Activated CD8-positive, alpha-beta T cell treated with anti-CD3 and anti-CD28 coated beads, Interleukin-2, amount 10 ng/mL, durations not matched to agents 7 days and 5 days (primary cell): ENCODE measurements at regions not wholly inside any gene's neighbourhood (a gene's known extent, or its start where the extent isn't known, plus 50 kb on each side); places are given as distances from the start of the nearest gene placed in this dataset.

Experiments
- ATAC-seq: fragments of 150-1000 bp; cut with Tn5 transposase; one replicate; pipeline ENCODE4 v1.10.0; 2021; ENCODE audit warnings: moderate library complexity
- CTCF ChIA-PET: fragments of 350-600 bp; sonication (Branson Sonifier 250); formaldehyde crosslinking; loops from one replicate; lab custom pipeline; 2021; ENCODE audit warnings: antibody characterized with exemption; lab: Charles Lee
- POLR2A ChIA-PET: fragments of 350-600 bp; sonication (Branson Sonifier 250); formaldehyde crosslinking; loops from one replicate; lab custom pipeline; 2021; ENCODE audit warnings: antibody characterized with exemption; lab: Charles Lee
- DNase-seq: peaks from one replicate; pipeline ENCODE4 v3.0.0-alpha.2; 2020
- H3K27ac Mint-ChIP-seq: one replicate; pipeline ENCODE4 v1.8.0; 2021; ENCODE audit warnings: mild to moderate bottlenecking, mixed read lengths
- H3K27me3 Mint-ChIP-seq: one replicate; pipeline ENCODE4 v1.8.0; 2021; ENCODE audit warnings: low read depth, mixed read lengths
- H3K36me3 Mint-ChIP-seq: one replicate; pipeline ENCODE4 v1.8.0; 2021; ENCODE audit warnings: low read depth, mixed read lengths
- H3K4me1 Mint-ChIP-seq: one replicate; pipeline ENCODE4 v1.8.0; 2021; ENCODE audit warnings: low read depth, mixed read lengths
- H3K4me3 Mint-ChIP-seq: one replicate; pipeline ENCODE4 v1.8.0; 2021; ENCODE audit warnings: mild to moderate bottlenecking, mixed read lengths
- H3K9me3 Mint-ChIP-seq: one replicate; pipeline ENCODE4 v1.8.0; 2022; ENCODE audit warnings: mixed read lengths; ENCODE audit not compliant: insufficient read depth

DNA sequence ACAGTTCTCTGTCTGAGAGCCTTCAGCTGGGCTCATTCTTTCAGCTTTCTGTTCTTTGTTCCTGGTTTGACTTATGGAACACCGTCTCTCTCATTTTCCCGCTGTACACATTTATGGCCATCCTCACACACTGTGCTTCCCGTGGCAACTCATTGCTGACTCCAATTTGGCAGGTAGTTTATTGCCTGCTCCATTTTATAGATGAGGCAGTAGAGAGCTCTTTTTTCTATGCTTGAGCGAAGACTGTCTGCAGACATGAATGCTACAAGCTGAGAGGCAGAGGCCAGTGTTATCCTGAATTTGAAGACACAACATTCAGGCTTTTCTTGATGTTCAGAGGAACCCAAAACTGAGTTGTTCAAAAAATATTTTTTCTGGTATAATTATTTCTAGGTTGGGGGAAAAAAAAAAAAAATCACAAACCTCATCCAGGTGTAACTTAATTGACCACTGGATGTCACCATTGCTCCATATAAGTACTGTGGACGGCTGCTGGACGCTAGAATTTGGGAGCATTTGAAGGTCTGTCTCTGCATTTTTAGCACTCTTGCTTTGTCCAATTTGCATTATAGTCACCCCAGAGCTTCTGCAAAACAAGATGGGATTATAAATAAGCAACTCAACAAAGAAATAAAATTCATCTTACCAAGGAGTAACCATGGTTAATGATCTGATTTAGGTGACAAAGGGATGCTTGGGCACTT is 83.5 kb downstream of the HRH4 start:
- POLR2A ChIA-PET, result no interaction called here
- Mint-ChIP-seq H3K27ac (no peak overlapping the region), H3K4me3 (no peak overlapping the region), H3K27me3 (peaks cover 9% of the 10 kb centered on the region), H3K36me3 (no peaks in the 10 kb centered on the region), H3K4me1 (no peaks in the 10 kb centered on the region), H3K9me3 (no peaks in the 10 kb centered on the region)
- CTCF ChIA-PET, result interaction anchor here (1.2 to 1.4 kb wide), 3 partner anchors 10 to 183 kb away, joined by 3 to 5 read pairs (median 4); no protein-coding TSS in a partner anchor
- ATAC-seq (no peak), DNase-seq (no peak)

GRCh38 chr18:24544949-24545348 is 84.5 kb downstream of the HRH4 start:
- POLR2A ChIA-PET, result no interaction called here
- Mint-ChIP-seq H3K4me3 (no peak overlapping the region), H3K27me3 (peaks cover 5% of the 10 kb centered on the region), H3K36me3 (no peaks in the 10 kb centered on the region), H3K4me1 (no peaks in the 10 kb centered on the region), H3K9me3 (no peaks in the 10 kb centered on the region), H3K27ac (no peak overlapping the region)
- ATAC-seq (no peak), DNase-seq (no peak)
- CTCF ChIA-PET, result no interaction called here

DNA sequence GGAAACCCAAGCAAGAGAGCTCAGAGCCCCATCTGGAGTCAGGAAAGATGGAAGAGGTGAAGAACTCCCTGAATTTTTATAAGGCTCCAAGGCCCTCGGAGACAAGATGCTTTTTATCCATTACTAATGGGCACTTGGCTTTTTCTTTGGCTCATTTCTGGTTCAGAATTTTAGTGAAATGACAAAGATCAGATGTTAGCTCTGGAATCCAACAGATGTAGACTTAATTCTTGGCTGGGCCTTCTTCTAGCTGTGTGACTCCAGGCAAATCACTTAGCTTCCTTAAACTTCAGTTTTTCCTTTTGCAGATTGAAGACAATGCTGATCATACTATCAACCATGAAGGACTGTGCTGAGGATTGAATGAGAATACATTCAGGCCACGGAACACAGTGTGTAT is 85.2 kb downstream of the HRH4 start:
- H3K9me3 Mint-ChIP-seq, result no peaks in the 10 kb centered on the region
- ATAC-seq (no peak), DNase-seq (no peak)
- H3K27ac Mint-ChIP-seq, result no peak overlapping the region
- H3K4me1 Mint-ChIP-seq, result no peaks in the 10 kb centered on the region
- no peaks in the 10 kb centered on the region for H3K36me3 Mint-ChIP-seq
- H3K27me3 Mint-ChIP-seq, result peaks cover 8% of the 10 kb centered on the region
- H3K4me3 Mint-ChIP-seq, result no peak overlapping the region
- CTCF ChIA-PET, result interaction anchor here (1.0 to 1.7 kb wide), 3 partner anchors 56 to 185 kb away, joined by 3 to 4 read pairs (median 3); no protein-coding TSS in a partner anchor
- POLR2A ChIA-PET, result no interaction called here

GRCh38 chr18:24546307-24546706 is 85.9 kb downstream of the HRH4 start:
- Mint-ChIP-seq H3K36me3 (no peaks in the 10 kb centered on the region), H3K27me3 (peaks cover 8% of the 10 kb centered on the region), H3K9me3 (no peaks in the 10 kb centered on the region), H3K27ac (no peak overlapping the region), H3K4me1 (no peaks in the 10 kb centered on the region), H3K4me3 (no peak overlapping the region)
- ATAC-seq, result no peak
- no peak for DNase-seq
- ChIA-PET CTCF (interaction anchor here (1.0 to 1.7 kb wide), 3 partner anchors 57 to 186 kb away, joined by 3 to 4 read pairs (median 3); no protein-coding TSS in a partner anchor), POLR2A (no interaction called here)

- POLR2A ChIA-PET, result no interaction called here
- CTCF ChIA-PET, result no interaction called here
- Mint-ChIP-seq H3K4me1 (peaks cover 1% of the 10 kb centered on the region), H3K9me3 (no peaks in the 10 kb centered on the region), H3K36me3 (no peaks in the 10 kb centered on the region), H3K4me3 (no peak overlapping the region), H3K27me3 (peaks cover 3% of the 10 kb centered on the region), H3K27ac (no peak overlapping the region)
- DNase-seq (no peak), ATAC-seq (no peak)
Measured at GRCh38 chr18:24548583-24548982, 88.1 kb downstream of the HRH4 start.

GRCh38 chr18:24552218-24552617 is 91.8 kb downstream of the HRH4 start:
- no peak overlapping the region for H3K27ac Mint-ChIP-seq
- ATAC-seq, result no peak
- CTCF ChIA-PET, result no interaction called here
- no peaks in the 10 kb centered on the region for H3K9me3 Mint-ChIP-seq
- no peak overlapping the region for H3K4me3 Mint-ChIP-seq
- POLR2A ChIA-PET, result no interaction called here
- peaks cover 7% of the 10 kb centered on the region for H3K27me3 Mint-ChIP-seq
- no peak for DNase-seq
- peaks cover 2% of the 10 kb centered on the region for H3K4me1 Mint-ChIP-seq
- H3K36me3 Mint-ChIP-seq, result no peaks in the 10 kb centered on the region

DNA sequence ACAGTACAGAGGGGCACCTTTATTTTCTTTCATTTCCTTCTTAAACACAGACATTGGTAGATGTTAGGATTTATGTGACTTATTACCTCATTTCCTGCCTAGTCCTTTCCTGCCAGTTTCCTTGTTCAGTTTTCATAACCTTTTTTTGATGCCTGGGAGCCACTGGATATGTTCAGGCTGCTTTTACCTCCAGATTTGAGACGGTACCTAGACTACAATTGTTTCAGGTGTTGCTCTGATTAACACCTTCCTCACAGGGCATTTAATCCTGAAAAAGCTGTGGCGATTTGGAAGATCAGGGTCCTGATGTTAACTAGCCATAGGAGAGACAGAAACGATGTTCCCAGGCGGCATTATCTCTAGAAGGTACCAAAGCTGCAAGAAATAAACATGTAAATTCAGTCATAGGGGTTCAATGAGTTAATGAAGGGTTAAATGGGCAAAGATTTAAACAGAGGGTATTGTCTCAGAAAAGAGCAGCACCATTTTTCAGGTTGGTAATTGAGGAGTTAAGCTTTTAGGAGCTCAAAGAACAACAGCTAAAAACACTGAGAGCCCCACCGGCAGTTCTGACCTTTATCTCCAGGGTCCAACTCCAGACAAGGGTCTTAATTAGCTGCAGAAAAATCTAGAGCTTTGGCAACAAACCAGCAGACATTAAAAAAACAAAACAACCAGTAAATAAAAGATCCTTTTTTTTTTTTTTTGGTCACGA is 93.3 kb downstream of the HRH4 start:
- no peak overlapping the region for H3K4me3 Mint-ChIP-seq
- no peaks in the 10 kb centered on the region for H3K36me3 Mint-ChIP-seq
- no peak overlapping the region for H3K27ac Mint-ChIP-seq
- H3K27me3 Mint-ChIP-seq, result peaks cover 7% of the 10 kb centered on the region
- ChIA-PET CTCF (interaction anchor here (1.0 to 1.1 kb wide), 2 partner anchors 10 to 67 kb away, joined by 3 read pairs; no protein-coding TSS in a partner anchor), POLR2A (interaction anchor here (0.6 kb wide), 1 partner anchor 19 kb away, joined by 3 read pairs; no protein-coding TSS in a partner anchor)
- no peaks in the 10 kb centered on the region for H3K9me3 Mint-ChIP-seq
- DNase-seq, result no peak
- no peak for ATAC-seq
- peaks cover 2% of the 10 kb centered on the region for H3K4me1 Mint-ChIP-seq

DNA sequence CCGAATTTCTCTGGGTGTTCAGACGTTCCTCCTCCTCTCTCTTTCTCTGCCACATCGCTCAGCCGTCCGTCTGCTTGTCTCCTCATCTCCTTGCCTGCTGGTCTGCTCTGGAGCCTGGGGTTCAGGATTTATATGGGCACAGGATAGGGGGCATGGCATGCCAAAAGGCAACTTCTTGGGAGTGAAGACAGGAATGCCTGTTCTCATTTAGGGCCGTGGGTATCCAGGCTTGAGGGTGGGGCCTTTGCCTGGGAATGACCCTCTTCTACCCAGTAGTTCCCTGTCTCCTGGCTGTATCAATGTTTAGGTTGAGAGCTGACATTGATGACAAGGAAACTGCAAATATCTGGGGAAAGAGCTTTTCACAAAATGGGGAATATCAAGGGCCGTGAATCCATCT is 98.0 kb downstream of the HRH4 start:
- no peak for DNase-seq
- H3K27ac Mint-ChIP-seq, result no peak overlapping the region
- ChIA-PET POLR2A (no interaction called here), CTCF (no interaction called here)
- no peak for ATAC-seq
- H3K9me3 Mint-ChIP-seq, result no peaks in the 10 kb centered on the region
- H3K36me3 Mint-ChIP-seq, result no peaks in the 10 kb centered on the region
- H3K4me1 Mint-ChIP-seq, result peaks cover 2% of the 10 kb centered on the region
- H3K27me3 Mint-ChIP-seq, result peaks cover 4% of the 10 kb centered on the region
- H3K4me3 Mint-ChIP-seq, result no peak overlapping the region

GRCh38 chr18:24559526-24559925 is 99.1 kb downstream of the HRH4 start:
- no peak overlapping the region for H3K27ac Mint-ChIP-seq
- no peaks in the 10 kb centered on the region for H3K36me3 Mint-ChIP-seq
- CTCF ChIA-PET, result no interaction called here
- no peaks in the 10 kb centered on the region for H3K4me1 Mint-ChIP-seq
- POLR2A ChIA-PET, result no interaction called here
- ATAC-seq (no peak), DNase-seq (no peak)
- H3K27me3 Mint-ChIP-seq, result peaks cover 2% of the 10 kb centered on the region
- H3K4me3 Mint-ChIP-seq, result no peak overlapping the region
- no peaks in the 10 kb centered on the region for H3K9me3 Mint-ChIP-seq

DNA sequence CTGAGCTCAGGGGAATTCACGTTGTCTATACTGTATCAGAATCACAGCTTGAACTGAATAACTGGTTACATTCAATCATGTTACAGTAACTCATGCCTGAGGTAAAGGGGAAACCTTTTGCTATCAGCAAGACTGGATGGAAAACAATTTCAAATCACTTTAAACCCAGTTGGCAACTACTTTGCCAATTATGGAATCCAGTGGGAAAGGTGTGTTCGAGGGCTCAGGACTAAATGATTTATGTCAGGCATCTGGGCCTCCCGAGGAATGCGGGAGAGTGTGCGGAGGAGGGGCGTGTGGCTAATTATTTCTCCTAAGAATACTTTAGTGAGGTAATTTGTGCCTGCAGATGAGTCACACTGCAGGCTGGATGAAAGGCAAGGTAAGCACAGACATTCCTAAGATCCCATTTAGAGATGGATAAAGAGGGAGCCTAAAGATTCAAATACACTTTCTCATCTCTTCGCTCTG is 100.1 kb downstream of the HRH4 start:
- peaks cover 2% of the 10 kb centered on the region for H3K27me3 Mint-ChIP-seq
- no peak for ATAC-seq
- no peak for DNase-seq
- no peaks in the 10 kb centered on the region for H3K9me3 Mint-ChIP-seq
- H3K27ac Mint-ChIP-seq, result no peak overlapping the region
- H3K4me3 Mint-ChIP-seq, result no peak overlapping the region
- CTCF ChIA-PET, result no interaction called here
- POLR2A ChIA-PET, result no interaction called here
- H3K4me1 Mint-ChIP-seq, result no peaks in the 10 kb centered on the region
- H3K36me3 Mint-ChIP-seq, result no peaks in the 10 kb centered on the region

DNA sequence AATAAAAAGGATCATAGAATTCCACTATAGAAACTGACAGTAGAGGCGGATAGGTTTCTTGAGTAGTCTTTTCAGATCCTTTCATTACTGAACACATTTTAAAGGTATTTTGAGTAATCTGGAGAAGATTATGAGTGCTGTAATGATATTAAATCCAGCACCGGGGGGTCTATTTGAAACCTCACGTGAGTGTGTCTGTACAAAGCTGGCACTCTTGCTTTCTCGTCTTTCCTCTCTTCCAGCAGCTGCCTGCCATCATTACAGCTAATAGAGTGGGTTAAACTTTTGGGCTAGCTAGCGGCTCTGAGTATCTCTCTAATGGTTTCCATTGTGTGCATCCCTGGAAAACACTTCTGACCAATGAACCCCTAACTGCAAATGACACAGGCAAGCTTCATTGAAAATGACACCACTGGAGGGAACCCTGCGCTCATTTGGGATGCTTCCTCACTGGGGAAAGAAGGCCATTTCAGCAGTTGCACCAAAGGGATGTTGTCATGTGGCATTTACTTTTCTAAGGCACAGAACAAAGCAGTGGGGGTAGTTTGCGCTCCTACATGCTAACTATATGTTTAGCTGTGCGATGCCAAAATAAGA is 101.0 kb downstream of the HRH4 start:
- ATAC-seq (no peak), DNase-seq (no peak)
- no peaks in the 10 kb centered on the region for H3K9me3 Mint-ChIP-seq
- H3K36me3 Mint-ChIP-seq, result no peaks in the 10 kb centered on the region
- H3K4me3 Mint-ChIP-seq, result no peak overlapping the region
- H3K27ac Mint-ChIP-seq, result no peak overlapping the region
- H3K27me3 Mint-ChIP-seq, result peaks cover 2% of the 10 kb centered on the region
- ChIA-PET POLR2A (no interaction called here), CTCF (no interaction called here)
- H3K4me1 Mint-ChIP-seq, result no peaks in the 10 kb centered on the region

DNA sequence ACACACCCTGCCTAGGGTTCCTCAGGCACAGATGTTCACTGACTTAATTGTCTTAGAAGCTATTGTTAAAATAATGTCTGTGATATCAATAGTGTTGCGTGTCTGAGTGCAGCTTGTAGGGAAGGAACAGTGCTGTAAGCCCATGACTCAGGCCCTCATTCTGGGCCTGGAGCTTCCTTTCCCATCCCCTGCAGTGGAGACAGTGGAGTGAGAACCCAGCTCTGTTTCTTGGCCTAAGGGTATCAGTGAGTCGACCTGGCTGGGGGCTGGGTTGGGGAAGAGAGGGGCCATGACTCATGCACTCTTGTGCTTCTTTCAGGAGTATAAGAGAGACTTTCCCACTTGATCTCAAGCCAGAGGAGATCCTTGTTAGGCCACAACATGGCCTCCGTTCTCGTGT is 106.8 kb downstream of the HRH4 start:
- POLR2A ChIA-PET, result no interaction called here
- CTCF ChIA-PET, result no interaction called here
- Mint-ChIP-seq H3K4me1 (no peaks in the 10 kb centered on the region), H3K4me3 (no peak overlapping the region), H3K27me3 (peaks cover 2% of the 10 kb centered on the region), H3K36me3 (no peaks in the 10 kb centered on the region), H3K27ac (no peak overlapping the region), H3K9me3 (no peaks in the 10 kb centered on the region)
- ATAC-seq (no peak), DNase-seq (no peak)
